ENCODE measurements at regions not wholly inside any gene's neighbourhood (a gene's known extent, or its start where the extent isn't known, plus 50 kb on each side); places are given as distances from the start of the nearest gene placed in this dataset.

DNA sequence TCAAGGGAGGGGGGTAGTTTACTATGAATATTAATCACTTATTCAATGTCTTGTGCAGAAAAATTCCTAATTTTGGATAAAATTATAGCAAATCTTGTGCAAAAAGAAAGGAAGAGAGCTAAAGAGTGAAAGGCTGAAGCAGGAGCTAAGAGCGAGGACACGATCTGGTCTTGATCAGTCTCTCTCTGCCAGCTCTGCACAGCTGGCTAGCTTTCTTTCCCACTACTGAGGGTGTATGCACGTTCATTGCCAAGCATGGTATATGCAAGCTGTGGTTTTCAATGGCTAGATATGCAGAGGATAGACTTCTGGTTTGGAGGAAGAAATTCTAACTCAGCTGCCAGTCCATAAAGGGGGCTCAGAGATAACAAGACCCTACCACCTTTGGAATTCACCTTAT is 297.3 kb downstream of the CYRIA start:
- H3K27ac ChIP-seq = no peak overlapping the region
- TF ChIP-seq ZFX (IDR thresholded peaks at IDR 0.05; ENCODE audit: borderline replicate concordance) (no peak), CTCF (IDR thresholded peaks at IDR 0.05) (no peak)

GRCh38 chr2:16365366-16365765 is 300.3 kb downstream of the CYRIA start:
- TF ChIP-seq ZFX (IDR thresholded peaks at IDR 0.05; ENCODE audit: borderline replicate concordance) (no peak), CTCF (IDR thresholded peaks at IDR 0.05) (no peak)
- no peak overlapping the region for H3K27ac ChIP-seq

DNA sequence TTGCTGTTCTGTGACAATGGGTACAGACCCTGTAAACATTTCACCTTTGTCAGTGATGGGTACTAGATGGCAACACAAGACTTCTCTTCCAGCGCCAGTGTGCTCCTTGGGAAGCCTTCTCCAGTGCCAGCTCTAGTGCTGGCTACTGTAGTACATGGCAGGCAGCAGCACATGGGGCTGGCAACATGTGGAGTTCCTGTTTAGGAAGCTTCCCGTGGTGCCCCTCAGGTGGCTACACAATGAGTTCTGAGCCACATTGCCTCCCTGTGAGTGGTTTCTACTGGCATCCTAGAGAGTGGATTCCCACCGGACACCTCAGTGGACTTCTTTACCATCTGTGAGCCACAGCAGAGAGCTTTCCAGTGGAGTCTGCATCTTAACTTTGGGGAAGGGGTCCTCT is 302.1 kb downstream of the CYRIA start:
- TF ChIP-seq CTCF (IDR thresholded peaks at IDR 0.05) = no peak
- no peak for TF ChIP-seq ZFX (IDR thresholded peaks at IDR 0.05; ENCODE audit: borderline replicate concordance)

DNA sequence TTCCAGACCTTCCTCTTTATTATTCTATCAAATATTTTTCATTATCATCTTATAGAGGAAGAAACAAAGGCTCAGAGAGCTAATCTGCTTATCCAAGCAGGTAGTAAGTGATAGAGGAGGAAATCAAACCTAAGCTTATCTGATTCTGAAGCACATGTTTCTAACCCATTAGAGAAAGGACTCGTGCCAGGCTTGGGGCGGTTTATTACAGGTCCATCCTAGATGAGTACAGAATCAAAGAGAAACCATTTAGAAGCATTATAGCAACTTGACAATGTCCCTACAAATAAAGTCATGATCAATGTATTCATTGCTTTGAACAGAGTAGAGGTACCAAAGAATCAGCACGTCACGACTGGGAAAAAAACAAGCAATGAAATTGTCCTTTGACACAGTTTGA is 303.0 kb downstream of the CYRIA start:
- TF ChIP-seq ZFX (IDR thresholded peaks at IDR 0.05; ENCODE audit: borderline replicate concordance) = no peak
- TF ChIP-seq CTCF (IDR thresholded peaks at IDR 0.05) = no peak
- H3K27ac ChIP-seq = no peak overlapping the region

More for the DNA sequence above, 302.1 kb downstream of the CYRIA start:
- no peak overlapping the region for H3K27ac ChIP-seq

DNA sequence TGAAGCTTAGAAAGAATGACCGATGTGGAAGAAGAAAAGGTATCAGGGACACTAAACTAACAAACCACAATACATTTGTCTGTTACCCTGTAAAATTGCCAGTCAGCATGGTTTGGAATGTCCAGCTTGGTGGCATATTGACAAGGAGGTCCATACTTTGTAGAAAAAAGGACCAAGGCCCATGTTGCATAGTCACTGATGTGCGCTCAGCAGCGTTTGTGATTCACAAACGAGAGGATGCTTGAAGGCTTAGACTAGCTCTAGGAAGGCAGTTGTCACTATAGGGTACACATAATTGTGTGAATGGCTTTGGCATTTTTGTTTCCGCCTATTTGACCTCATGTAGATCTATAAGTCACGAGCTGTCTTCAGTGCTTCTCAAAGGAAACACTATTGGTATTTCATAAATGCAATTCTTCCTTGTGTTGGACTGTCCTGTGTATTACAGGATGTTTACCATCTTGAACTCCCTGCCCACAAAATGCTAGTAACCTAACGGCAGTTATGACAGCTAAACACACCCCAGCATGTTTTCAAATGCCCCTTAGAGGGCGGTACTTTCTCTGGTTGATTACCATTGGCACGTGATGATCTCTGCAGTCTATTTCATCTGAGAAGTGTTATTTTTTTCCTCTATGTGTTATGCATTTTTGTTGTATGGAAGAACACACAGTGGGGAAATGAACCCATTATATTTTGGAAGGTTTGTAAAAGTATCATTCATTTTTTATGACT is 304.2 kb downstream of the CYRIA start:
- H3K27ac ChIP-seq = no peak overlapping the region
- TF ChIP-seq CTCF (IDR thresholded peaks at IDR 0.05) = no peak
- TF ChIP-seq ZFX (IDR thresholded peaks at IDR 0.05; ENCODE audit: borderline replicate concordance) = no peak

GRCh38 chr2:16359961-16360360 is 305.7 kb downstream of the CYRIA start:
- TF ChIP-seq ZFX (IDR thresholded peaks at IDR 0.05; ENCODE audit: borderline replicate concordance) (no peak), CTCF (IDR thresholded peaks at IDR 0.05) (no peak)
- H3K27ac ChIP-seq = no peak overlapping the region

GRCh38 chr2:16357188-16357587 is 308.4 kb downstream of the CYRIA start:
- no peak overlapping the region for H3K27ac ChIP-seq
- TF ChIP-seq ZFX (IDR thresholded peaks at IDR 0.05; ENCODE audit: borderline replicate concordance) (no peak), CTCF (IDR thresholded peaks at IDR 0.05) (no peak)

Data from 22Rv1 (cell line).